ENCODE measurements at regions not wholly inside any gene's neighbourhood (a gene's known extent, or its start where the extent isn't known, plus 50 kb on each side); places are given as distances from the start of the nearest gene placed in this dataset.

GRCh38 chr17:15894913-15895658 is 49.8 kb upstream of the ADORA2B start:
- Mint-ChIP-seq H3K36me3 (ENCODE audit: low read depth) (no peaks in the 10 kb centered on the region), H3K27ac (no peak overlapping the region), H3K4me1 (ENCODE audit: low read depth) (no peaks in the 10 kb centered on the region), H3K9me3 (peaks cover 4% of the 10 kb centered on the region; the same call in 1 of the 2 replicates), H3K27me3 (ENCODE audit: insufficient read depth) (peaks cover 32% of the 10 kb centered on the region), H3K4me3 (no peak overlapping the region)
- TF ChIP-seq CTCF (IDR thresholded peaks at IDR 0.05), result no peak
- no peak for DNase-seq
